ENCODE measurements at regions not wholly inside any gene's neighbourhood (a gene's known extent, or its start where the extent isn't known, plus 50 kb on each side); places are given as distances from the start of the nearest gene placed in this dataset.

DNA sequence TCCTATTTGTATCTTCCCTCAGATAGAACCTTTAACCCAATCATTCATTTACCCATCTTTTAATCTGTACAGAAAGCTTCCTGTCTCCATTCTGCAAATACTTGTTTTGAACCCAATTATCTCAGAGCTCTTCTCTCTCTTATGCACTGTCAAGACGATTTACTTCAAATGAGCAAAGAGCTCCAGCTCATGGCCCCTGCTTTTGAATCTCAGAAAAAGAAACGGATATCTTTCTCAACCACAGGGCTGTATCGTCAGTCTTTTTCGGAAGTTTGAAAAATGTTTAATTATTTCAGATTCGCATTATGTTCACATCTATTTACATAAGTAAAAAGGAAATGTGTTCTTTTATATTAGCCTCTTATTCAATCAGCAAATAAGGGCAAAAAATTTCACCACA, 322.7 kb upstream of the NBEA start:
- DNase-seq (ENCODE audit: low spot score), result no peak

DNA sequence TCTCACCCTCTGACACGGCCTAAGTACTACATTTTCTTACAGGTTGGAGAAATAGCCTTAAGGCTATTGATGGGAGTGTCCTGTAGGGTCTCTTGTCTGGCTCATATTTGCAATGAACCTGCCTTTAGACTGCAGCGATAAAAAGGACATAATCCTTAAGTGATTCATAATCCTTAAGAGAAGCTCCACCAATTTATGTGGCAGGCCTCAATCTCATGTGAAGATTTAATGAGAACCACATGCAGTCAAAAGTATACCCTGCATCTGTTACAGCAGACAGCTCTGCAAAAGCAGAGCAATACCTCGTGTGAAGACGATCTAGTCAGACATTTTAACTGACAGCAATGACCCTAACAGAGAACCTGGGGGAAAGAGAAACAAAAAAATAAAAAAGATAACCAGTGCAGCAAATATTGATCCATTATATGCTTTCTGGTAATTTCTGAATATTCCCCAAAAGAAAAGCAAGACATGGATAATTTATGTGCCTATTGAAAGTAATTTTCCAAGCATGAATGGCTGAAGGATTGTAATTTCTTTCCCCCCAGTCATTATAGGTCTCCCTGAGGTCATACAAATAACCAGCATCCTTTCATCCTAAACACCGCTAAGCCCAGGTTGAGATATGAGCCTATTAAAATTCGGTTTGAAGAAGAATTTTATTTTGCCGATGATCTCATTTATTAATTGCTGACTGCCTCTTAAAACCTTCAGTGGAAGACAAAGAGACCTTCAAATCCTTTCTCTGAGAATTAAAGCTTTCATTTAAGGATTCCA, 321.8 kb upstream of the NBEA start:
- DNase-seq (ENCODE audit: low spot score), result peak; percentile 54

DNA sequence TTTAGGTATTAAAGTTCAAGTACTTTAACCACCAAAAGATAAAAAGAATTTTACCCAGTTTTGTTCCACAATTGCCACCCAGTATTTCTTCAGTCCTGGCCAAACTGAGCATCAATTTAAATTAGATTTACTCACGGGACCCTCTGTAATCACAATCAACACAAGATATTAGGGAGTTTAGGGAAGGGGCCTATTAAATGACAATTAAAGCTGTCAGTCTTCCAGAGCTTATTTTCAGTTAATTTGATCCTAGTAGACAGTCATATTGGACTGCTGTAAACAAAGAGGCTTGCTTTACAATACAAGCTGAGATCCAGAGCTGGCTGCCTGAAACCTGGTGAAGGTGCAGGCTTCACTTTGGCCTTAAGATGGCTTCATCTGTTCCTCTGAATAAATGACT, 321.2 kb upstream of the NBEA start:
- no peak for DNase-seq (ENCODE audit: low spot score)

DNA sequence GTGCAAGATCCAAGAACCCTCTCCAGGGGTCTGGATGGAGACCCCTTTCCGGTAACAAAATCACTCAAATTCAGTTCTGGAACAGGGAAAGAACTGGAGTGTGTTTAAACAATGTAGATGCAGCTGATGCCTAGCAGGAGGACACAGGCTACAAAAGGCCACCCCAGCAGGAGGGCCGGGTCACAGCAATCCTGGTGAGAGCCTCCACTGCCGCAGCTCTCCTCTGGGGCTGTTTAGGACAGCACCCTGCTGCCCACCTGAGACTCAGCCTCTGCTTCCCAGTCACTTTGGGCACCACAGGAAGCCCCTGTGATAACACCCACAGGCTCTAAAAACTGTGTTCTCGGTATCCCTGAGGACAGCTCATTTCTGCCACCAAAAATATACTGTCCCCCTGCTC, 318.7 kb upstream of the NBEA start:
- DNase-seq (ENCODE audit: low spot score), result no peak

DNA sequence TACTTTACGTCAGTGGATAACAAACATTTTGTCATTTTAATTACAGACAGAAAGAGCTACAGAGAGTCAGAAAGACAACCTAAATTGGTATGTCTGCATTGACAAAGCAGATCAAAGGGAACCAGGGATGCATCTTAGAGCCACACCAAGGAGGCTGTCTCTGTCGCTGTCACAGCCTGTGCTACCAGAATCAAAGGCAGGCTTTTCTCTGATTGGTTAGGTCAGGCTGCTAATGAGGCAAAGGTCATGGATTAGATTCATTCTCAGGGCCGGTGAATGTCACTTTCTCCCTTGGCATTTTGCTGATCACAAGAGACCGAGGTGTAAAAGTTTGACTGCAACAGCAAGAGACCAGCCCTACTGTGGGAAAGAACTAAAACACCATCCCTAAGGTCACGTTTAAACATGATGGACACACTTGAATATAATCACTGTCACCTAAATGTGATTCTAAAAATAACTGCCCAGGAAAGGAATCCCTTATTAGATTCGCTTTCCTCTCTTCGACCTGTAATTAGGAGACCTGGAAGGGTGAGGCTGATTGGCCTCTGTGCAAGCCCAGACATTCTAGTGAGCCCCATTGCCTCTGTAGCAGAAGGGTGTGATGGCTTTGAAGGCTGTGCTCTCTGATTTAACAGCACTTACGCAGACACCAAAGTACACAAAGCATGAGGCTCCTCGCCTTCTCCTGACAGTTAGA, 314.4 kb upstream of the NBEA start:
- DNase-seq (ENCODE audit: low spot score), result peak; percentile 40

DNA sequence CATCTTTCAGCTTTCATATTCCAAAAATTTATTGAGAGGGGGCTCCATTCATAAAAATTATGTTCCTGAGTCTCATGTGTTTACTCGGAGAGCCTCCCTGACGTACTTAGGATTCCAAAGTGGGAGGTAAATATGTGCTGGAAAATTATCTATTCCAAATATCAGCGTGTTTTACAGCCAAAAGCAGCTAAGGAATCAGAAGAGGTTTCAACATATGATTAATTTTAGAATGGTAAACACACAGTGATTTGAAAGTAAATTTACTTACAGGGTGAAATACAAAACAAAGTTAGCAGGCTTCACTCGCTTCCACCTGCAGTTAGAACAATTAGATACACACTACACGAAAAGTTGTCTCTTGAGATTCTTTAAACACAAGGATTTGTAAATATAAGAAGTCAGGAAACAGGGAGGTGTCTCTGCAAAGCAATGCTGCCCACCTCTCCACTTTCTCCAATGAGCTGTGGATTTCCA, 313.8 kb upstream of the NBEA start:
- DNase-seq (ENCODE audit: low spot score), result no peak

DNA sequence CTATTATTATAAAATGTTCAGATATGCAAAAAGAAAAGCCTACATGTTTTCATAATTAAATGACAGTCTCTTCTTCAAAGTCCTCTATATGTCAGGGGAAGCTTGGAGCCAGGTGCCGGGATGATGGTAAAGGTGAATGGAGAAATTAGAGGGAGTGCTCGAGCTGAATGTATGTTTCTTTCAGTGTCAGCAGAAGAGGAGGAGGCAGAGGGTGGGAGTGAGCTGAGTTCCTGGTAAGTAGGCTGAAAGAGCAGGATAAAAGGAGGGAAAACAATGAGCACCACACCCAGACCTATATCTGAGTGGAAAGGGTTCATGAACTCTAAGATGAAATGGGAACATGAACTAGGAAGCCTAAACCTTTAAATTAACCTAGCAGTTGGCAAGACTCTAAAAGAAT, 307.6 kb upstream of the NBEA start:
- no peak for DNase-seq (ENCODE audit: low spot score)

DNA sequence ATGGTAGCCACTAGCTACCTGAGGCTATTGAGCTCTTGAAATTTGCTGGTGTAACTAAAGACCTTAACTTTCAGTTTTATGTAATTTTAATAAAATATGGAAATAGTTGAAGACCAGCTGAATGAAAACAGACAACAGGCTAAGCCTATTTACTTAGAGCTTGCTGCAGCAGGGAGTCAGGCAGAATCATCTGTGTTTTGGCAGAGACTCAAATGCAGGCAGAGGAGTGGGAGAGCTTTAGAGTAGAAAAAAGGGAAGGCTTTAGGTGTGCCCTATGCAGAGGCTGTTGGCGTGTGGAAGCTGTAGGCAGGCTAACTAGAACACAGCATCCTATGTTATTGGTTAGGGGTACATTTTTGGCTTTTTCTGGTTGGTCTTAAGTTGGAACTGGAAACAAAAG, 304.9 kb upstream of the NBEA start:
- DNase-seq (ENCODE audit: low spot score), result peak; percentile 83

DNA sequence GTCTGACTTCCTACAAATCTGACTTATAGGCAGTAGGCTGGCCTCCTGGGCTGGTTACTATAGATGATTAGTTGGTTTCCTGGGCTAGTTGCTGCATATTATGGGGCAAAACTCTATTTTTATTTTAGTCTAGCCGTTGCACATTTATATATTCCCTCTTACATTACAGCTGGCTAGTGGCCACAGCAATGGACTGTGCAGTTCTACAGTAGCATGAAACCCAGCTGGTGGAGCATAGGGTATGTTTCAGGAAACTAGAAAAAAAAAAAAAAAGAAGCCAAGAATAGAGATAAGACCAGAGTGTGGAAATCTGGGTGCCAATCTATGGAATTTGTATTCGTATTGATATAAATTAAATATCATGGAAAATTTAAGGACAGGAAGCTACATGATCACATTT, 304.4 kb upstream of the NBEA start:
- no peak for DNase-seq (ENCODE audit: low spot score)

DNA sequence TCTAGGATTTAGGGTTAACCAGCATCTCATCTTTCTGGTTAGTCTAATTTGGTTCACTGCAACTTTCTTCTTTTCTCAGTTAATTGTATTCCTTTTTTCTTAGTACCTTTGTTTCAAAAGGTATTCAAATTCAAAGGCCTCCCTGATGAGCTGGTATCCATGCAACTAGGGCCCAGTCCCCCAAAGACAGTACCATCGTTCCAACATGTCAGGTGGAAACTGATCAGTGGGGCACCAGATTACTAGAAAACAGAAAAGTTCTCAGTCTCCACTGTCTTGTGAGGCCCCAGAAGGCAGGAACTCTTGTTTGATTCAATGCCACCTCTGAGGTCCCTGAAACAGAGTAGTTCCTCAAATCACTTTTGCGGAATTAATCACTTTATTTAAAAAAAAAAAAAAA, 303.2 kb upstream of the NBEA start:
- no peak for DNase-seq (ENCODE audit: low spot score)

DNA sequence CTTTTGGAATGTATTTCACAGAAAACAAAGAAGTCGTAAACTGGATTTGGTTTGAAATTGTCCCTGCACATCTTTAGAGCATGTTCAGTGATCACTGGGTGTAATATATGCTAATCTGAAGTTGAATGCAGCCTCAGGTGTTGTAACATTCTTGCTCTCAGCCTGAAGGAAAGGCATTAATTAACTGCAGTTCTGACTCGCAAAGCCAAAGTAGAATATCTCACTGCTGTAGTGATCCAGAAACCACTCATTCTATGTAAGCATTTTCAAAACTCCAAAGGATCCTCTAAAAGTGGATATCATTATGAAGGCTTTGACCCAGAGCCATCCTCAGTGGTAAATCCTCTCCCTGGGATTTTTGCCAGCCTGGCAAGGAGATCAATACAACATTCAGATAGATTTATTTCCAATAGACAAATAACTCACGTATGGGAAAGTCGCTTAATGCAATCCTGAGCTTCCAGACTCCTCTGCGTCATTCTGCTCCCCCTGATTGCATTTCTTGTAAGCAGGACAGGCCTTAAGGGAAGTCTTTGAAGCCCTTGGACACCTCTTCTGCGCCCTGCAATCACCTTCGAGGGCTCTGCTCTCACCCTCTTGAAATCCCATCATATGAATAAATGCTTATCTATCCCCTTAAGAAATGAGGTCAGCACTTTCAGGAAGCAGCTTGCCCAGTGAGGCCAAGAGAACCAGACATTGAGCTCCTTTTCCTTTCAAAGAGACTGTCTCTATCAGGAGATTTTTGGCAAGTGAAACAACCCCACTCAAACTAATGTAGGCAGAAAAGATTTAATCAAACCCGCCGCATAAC, 301.7 kb upstream of the NBEA start:
- peak; percentile 91 for DNase-seq (ENCODE audit: low spot score)

DNA sequence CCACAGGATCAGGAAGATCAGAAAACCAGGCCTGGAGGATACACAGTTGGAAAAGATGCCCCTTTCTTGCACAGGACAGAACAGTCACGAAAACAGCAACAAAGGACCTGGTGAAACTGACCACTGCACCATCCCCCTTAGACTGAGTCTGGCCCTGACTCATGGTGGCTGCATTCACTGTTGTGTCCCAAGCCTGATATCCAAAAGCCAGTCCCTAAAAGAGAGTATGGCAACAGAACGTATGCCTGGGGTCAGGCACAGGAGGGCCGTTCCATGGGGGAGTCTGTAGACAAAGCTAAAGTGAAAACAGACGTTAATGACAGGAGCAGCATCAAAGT, 301.1 kb upstream of the NBEA start:
- no peak for DNase-seq (ENCODE audit: low spot score)

DNA sequence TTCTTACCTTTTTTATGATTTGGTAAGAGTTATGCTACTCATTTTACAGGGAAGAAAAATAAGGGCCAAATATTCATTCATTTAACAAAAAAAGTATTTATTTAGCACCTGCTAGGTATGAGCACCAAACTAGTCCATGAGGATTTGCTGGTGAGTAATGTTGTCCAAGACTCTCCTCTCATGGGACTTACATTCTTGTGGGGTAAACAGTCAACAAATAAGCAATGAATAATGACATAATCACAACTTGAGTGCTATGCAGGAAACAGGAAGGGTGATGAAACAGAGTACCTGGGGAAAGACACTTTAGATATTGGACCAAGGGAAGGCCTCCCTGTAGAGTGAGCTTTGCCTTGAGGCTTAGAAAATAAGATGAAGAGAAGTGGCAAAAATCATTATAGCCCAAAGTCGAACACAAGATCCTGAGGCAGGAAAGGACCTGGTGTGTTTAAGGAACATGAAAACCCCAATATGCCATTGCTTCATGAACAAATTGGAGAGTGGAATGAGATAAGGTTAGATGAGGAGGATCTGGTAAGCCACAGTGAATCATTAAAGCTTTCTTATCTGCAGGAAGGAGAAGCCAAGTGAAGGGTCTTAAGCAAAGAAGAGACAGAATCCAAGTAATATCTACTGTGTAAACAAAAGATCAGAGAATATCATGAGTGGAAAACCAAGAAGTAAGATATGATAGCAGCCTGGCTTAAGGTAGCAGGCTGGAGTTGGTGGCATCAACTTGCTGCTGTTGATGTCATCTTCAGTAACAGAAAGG, 294.5 kb upstream of the NBEA start:
- DNase-seq (ENCODE audit: low spot score), result peak; percentile 66

DNA sequence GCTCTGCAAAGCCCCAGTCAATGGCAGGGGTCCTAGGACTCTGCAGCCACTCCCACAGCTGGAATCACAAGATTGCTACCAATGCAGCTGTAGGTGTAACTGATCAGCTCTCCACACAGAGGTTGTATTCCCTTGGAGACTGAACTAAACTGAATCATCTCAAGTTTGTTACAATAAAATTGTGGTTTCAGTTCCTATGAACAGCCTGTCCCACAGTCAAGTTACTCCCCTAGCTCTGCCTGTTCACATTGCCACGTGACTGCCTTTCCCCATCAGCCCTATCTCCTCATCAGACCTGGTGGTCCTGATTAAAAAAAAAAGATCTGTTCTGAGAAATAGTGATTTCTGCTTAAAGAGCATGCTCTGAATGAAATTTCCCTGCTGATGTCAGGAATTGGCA, 287.9 kb upstream of the NBEA start:
- no peak for DNase-seq (ENCODE audit: low spot score)

DNA sequence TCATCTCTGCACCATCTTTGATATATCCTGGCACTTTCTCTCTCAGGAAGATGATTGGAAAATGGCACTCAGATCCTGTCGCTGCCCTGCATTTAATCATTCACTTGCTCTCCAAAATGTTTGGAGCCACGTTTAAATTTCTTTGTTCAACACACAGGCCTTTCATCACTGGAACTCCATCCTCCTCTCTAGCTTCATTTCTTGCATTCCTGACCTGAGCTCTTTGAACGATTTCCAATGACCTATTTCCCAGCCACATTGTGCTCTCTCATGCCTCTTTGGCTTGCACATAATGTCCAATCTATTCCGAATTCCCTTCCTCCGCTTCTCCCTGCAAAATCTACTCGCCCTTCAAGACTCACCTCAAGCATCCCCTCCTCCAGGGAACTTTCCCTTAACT, 287.4 kb upstream of the NBEA start:
- peak; percentile 62 for DNase-seq (ENCODE audit: low spot score)

DNA sequence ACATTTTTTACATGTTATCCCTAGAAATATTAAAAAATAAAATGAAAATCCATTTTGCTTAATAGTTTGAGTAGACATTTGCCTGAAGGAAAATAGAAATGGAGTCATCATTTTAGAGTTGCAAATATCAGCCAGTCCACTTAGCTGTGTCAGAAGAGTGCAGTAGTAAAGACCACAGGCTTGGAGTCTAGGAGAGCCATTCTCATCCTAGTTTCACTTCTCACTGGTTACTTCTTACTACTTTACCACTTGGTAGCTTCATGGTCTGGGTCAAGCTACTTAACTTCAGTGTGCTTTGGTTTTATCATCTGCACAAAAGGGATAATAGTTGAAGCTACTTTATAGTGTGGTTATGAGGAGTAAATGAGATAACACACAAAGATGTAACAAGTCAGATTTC, 286.5 kb upstream of the NBEA start:
- DNase-seq (ENCODE audit: low spot score), result no peak

DNA sequence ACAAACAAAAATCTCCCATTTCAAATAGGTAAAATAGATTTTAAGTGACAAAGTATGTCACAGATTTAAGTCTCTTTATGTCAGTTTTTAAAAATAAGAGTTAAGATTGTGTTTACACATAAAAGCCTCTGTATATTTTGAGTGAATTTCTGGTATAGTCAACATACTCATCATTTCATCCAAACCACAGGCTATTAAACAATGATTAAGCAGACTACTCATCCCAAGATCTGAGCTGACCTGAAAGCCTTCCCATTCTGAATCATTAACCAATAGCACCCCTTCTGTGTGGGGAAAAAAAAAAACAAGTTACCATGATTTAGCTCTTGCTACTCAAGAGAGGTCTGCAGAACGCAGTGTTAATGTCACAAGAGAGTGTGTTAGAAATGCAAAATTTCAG, 284.4 kb upstream of the NBEA start:
- no peak for DNase-seq (ENCODE audit: low spot score)

DNA sequence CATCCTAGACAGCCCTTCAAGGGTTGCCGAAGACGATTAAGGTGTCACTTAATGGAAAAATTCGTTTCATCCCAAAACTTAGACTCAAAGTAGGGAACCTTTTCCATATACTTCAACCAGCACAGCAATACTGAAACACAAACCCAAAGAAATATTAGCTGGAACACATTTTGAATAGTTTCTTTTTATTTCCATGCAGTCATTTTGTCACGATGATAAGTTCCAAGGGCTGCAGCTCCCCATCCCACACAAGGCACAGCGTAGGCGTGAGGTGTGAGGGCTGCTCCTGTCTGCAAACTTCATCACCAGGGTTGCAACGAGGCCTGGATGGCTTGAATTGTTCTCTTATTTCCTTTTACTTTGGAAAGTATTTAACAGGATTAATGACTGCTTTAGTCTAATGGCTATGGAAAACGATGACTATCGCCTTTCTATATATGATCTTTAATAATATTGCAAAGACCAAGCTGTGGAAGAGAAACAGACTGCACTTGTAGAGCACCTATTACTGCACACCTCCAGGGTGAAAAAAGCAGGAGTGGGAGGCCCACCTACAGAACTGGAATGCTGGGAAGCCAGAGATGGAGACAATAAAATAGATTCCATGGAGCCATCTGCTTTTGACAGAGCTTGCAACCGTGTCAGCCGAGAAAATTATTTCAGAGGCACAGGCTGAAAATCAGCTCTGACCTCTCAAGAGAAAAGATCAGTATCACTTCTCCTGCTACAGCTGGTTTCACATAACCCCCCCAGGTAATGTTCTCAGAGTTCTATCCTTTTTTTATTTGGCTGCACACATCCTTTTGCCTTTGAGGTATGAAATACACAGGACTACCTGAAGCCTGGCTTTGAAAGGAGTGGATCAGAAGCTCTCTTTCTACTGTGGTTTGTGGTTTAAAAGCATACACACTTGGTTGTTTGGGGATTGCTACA, 274.5 kb upstream of the NBEA start:
- DNase-seq (ENCODE audit: low spot score), result peak; percentile 7

DNA sequence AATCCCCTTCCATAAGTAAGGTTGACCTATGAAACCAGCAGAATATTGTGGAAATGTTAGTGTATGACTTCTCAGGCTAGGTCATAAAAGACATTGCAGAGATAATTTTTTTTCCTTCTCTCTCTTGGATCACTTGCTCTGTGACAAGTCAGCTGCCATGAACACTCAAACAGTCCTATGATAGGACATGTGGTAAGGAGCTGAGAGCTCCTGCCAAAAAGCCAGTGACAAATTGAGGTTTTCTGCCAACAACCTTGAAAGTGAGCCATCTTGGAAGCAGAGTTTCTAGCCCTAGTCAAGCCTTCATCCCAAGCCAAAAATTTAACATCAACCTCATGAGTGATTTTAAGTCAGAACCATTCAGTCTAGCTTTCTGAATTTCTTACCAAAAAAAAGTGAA, 270.9 kb upstream of the NBEA start:
- DNase-seq (ENCODE audit: low spot score), result no peak

DNA sequence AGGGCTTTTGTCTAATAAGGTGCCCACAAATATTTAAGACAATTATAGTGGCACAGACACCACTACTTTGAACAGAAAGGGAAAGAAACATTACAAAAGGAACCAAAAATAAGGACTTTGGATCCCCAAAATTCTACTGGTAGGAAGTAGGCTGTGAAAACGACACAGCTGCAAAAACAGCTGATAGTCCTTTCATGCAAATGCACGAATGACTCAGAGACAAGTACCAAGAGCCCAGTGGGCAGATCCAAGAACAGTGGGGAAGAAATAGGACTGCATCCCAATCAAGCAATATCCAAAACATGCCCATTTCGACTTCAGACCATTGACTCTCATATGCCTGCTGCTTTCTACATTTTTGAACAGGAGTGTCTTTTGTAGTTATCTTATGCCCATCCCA, 269.4 kb upstream of the NBEA start:
- DNase-seq (ENCODE audit: low spot score), result no peak

DNA sequence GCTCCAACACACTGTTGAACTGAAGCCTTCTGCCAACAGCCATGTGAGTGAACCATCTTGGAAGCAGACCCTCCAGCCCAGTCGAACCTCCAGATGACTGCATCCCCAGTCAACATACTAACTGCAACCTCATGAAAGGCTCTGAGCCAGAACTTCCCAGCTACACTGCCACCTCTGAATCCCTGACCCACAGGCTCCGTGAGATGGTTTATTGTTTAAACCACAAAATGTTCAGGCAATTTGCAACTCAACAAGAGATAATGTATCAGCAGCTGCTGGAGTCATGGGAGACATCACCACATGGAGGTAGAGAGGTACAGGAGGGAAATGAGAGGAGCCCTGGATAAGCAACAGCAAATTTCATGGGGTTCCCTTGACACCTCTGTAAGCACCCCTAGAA, 266.4 kb upstream of the NBEA start:
- no peak for DNase-seq (ENCODE audit: low spot score)
